GM12874 (cell line): ENCODE measurements at regions not wholly inside any gene's neighbourhood (a gene's known extent, or its start where the extent isn't known, plus 50 kb on each side); places are given as distances from the start of the nearest gene placed in this dataset.

ENCODE experiments used
- TF ChIP-seq, protein P1 (sequence below): IDR thresholded peaks from 2 replicates; pipeline ENCODE4 v1.5.1; 2011; ENCODE audit warnings: low read depth, mild to moderate bottlenecking, control low read depth, low read length, moderate library complexity; ENCODE audit not compliant: insufficient read depth

DNA sequence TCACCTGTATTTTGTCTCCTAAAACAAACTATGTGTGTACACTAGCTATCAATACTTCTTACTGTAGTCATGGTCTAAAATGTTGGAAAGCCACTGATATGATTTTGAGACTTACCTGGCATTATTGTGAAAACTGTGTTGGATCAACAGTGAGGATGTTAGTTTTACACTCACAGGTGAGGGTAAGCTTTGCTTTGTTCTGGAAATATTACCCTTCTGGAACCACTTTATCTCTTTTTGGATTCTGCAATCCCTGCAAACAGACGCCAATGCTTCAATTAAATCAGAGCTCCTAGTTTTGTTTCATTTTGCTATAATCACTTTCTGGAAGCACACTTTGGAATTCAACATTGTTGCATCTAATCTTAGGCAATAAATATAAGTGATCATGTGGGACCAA is 223.3 kb downstream of the RPS29 start:
- TF ChIP-seq, protein P1, sequence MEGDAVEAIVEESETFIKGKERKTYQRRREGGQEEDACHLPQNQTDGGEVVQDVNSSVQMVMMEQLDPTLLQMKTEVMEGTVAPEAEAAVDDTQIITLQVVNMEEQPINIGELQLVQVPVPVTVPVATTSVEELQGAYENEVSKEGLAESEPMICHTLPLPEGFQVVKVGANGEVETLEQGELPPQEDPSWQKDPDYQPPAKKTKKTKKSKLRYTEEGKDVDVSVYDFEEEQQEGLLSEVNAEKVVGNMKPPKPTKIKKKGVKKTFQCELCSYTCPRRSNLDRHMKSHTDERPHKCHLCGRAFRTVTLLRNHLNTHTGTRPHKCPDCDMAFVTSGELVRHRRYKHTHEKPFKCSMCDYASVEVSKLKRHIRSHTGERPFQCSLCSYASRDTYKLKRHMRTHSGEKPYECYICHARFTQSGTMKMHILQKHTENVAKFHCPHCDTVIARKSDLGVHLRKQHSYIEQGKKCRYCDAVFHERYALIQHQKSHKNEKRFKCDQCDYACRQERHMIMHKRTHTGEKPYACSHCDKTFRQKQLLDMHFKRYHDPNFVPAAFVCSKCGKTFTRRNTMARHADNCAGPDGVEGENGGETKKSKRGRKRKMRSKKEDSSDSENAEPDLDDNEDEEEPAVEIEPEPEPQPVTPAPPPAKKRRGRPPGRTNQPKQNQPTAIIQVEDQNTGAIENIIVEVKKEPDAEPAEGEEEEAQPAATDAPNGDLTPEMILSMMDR = no peak

DNA sequence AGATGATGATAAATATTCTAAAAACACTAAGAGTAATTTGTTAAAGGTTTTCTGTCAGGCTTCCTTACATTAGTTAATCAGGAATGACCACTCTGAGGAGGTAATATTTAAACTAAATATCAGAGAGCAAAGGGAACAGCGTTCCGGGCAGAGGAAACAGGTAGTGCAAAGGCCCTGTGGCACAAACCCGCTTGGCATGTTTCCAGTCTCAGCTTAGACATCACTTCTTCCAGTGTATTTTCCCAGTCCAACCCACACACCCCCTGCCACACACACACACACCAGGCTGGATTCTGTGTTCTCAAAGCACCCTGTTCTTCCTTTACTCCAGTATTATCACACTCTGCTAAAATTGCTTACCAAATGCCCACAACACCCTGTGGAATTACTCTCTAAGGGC is 247.1 kb downstream of the RPS29 start:
- TF ChIP-seq, protein P1 = no peak

DNA sequence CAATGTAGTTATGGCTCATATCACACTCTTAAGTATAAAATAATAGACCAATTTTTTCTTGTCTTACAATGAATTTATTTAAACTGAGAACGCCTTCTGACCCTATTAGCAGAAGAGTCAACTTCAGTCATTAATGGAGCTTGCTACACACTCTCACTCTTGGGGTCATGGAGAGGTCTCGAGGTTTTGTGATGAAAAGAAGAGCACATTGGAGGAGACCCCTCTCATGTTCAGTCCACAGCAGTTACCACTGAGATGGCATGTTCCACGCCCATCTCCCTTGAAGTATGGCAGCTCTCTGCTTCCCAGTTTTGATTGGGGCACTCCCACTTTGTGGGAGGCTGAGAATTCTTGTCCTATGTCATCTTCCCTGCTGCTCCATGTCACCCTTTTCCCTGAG is 266.4 kb downstream of the RPS29 start:
- TF ChIP-seq, protein P1 = no peak

DNA sequence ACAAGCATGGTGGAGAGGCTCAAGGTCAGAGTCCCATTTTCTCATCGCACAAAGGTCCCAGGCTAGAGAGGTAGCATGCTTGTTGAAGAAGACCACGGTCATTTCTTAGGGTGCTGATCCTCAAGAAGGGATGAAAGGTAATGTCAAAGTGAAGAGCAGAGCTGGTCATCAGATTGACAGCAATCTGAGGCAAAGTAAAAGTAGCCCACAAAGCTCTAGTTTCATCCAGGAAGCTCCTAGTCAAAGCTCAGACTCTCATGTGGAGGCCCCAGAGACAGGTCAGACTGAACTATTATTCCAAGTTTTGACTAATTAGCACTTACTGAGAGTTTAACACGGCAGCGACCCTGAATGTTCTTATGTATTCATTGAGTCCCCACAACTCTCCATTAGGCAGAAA is 270.6 kb downstream of the RPS29 start:
- TF ChIP-seq, protein P1 = no peak

DNA sequence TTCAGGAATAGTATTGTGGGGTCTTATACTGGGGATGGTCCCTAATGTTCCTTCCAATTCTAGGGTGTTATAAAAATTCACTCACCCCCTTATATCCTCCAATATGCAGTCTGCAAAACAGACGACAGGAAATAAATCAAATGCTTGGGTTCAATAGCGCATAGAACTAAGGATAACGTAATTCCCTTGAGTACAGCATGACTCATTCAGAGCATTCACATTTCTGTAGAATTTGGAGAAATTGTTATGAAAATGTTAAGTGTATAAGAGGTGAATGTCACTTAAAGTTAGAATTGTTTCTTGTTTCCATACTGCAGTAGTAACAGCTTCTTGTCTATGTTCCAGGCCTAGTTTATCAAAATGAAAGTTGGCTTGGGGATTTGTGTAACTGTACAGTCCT is 271.4 kb downstream of the RPS29 start:
- TF ChIP-seq, protein P1 = no peak

DNA sequence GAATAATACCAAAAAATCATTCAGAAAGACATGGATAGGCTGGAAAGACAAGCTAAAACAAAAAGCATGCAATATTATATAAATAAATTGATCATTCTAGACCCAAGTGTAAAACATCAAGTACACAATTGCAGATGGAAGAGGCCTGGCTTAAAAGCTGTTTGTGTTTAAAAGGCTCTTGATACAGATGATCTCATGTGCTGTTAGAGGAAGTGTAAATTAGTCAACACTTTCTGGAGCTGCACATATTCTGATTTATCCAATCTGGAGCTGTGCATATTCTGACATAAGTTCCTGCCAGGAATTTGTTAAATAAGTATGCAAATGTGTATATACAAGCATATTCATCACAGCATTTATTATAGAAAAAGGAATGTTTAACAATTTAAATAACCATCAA is 273.1 kb downstream of the RPS29 start:
- TF ChIP-seq, protein P1 = no peak

DNA sequence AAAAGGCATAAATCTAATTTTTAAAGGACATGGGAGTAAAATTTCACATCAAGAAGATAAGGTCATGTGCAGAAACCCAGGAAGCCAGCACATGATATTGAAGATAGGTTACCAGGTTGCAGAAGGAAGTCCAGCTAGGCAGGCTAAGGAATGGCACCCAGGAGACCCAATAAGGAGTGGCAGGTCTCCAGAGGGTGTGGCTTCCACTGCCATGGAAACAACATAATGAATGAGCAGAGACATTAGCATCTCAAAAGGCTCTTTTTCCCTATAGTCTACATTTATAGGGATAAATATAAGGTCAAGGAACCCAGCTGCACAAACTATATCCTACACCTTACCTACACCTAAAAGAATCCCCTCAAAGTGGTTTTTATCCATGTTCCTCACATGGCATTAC is 275.9 kb downstream of the RPS29 start:
- TF ChIP-seq, protein P1 = no peak
